Hepatocyte (in vitro differentiated cells): ENCODE measurements at regions not wholly inside any gene's neighbourhood (a gene's known extent, or its start where the extent isn't known, plus 50 kb on each side); places are given as distances from the start of the nearest gene placed in this dataset.
"Not testable (repeated sequence)": the region's sequence is repeated elsewhere in the genome, so short reads cannot be mapped to it uniquely, and the experiment has no call there.

Source experiments
- DNase-seq: peaks from one replicate; pipeline ENCODE4 v3.0.0-alpha.2; 2016; ENCODE audit warnings: low spot score
- H2AFZ ChIP-seq: fragments of 200-600 bp; sonication (generic); 2 replicates; pipeline ENCODE4 v1.6.0; 2016; ENCODE audit warnings: antibody characterized with exemption, mild to moderate bottlenecking
- H3K27ac ChIP-seq: fragments of 200-600 bp; sonication (generic); 2 replicates; pipeline ENCODE4 v1.5.1; 2016; ENCODE audit warnings: mild to moderate bottlenecking
- H3K27me3 ChIP-seq: fragments of 200-600 bp; sonication (generic); 2 replicates; pipeline ENCODE4 v1.6.1; 2016
- H3K36me3 ChIP-seq: fragments of 200-600 bp; sonication (generic); replicated peaks from 2 replicates; pipeline ENCODE4 v1.5.1; 2016; ENCODE audit warnings: low read depth; ENCODE audit not compliant: insufficient read depth
- H3K4me1 ChIP-seq: fragments of 200-600 bp; sonication (generic); 2 replicates; pipeline ENCODE4 v1.5.1; 2016; ENCODE audit warnings: mild to moderate bottlenecking, moderate library complexity; ENCODE audit not compliant: insufficient read depth
- H3K4me2 ChIP-seq: fragments of 200-600 bp; sonication (generic); 2 replicates; pipeline ENCODE4 v1.6.0; 2016
- H3K4me3 ChIP-seq: fragments of 200-600 bp; sonication (generic); 2 replicates; pipeline ENCODE4 v1.5.1; 2016; ENCODE audit warnings: mild to moderate bottlenecking
- H3K79me2 ChIP-seq: fragments of 200-600 bp; sonication (generic); 2 replicates; pipeline ENCODE4 v1.6.0; 2017; ENCODE audit warnings: mild to moderate bottlenecking
- H3K9me2 ChIP-seq: fragments of 200-600 bp; sonication (generic); replicated peaks from 2 replicates; pipeline ENCODE4 v1.6.0; 2017; ENCODE audit warnings: mild to moderate bottlenecking; ENCODE audit not compliant: insufficient read depth
- H3K9me3 ChIP-seq: fragments of 200-600 bp; sonication (generic); 2 replicates; pipeline ENCODE4 v1.5.1; 2016; ENCODE audit warnings: low read depth, mild to moderate bottlenecking
- H4K20me1 ChIP-seq: fragments of 200-600 bp; sonication (generic); 2 replicates; pipeline ENCODE4 v1.6.0; 2016; ENCODE audit warnings: mild to moderate bottlenecking; ENCODE audit not compliant: insufficient read depth, poor library complexity, severe bottlenecking
- EZH2 ChIP-seq: fragments of 200-600 bp; sonication (generic); IDR thresholded peaks from 2 replicates; pipeline ENCODE4 v1.6.1; 2016; ENCODE audit warnings: antibody characterized with exemption, mild to moderate bottlenecking, borderline replicate concordance
- EZH2phosphoT487 ChIP-seq: fragments of 200-600 bp; sonication (generic); IDR thresholded peaks from one replicate; pipeline ENCODE4 v1.6.1; 2018; ENCODE audit warnings: antibody characterized with exemption, mild to moderate bottlenecking, low read depth, moderate library complexity; ENCODE audit not compliant: unreplicated experiment, severe bottlenecking
- WGBS: methylation state at CpG from one replicate; pipeline ENCODE4 v1.1.6; 2016; ENCODE audit warnings: low lambda C conversion rate; ENCODE audit errors: missing lambda C conversion rate; 5-methylcytosine and 5-hydroxymethylcytosine counted together
- TF ChIP-seq, protein P1 (sequence below): fragments of 200-600 bp; sonication (generic); IDR thresholded peaks from 2 replicates; pipeline ENCODE4 v1.5.1; 2016; ENCODE audit warnings: antibody characterized with exemption, mild to moderate bottlenecking; ENCODE audit not compliant: poor library complexity

GRCh38 chr13:38462605-38463004 lies 113.0 kb downstream of the UFM1 start:
- DNase-seq = no peak
- Histone ChIP-seq H3K9me3 (no peaks in the 10 kb centered on the region), H4K20me1 (no peaks in the 10 kb centered on the region), H3K27me3 (no peaks in the 10 kb centered on the region), H3K4me2 (no peak overlapping the region), H3K4me3 (no peak overlapping the region), H3K9me2 (no peaks in the 10 kb centered on the region), H2AFZ (no peak overlapping the region), H3K79me2 (no peaks in the 10 kb centered on the region), H3K4me1 (no peaks in the 10 kb centered on the region), H3K27ac (no peak overlapping the region), H3K36me3 (no peaks in the 10 kb centered on the region)
- WGBS = 93% methylated on average over 7 of the region's 7 CpGs
- TF ChIP-seq EZH2phosphoT487 (no peak), EZH2 (no peak)
- TF ChIP-seq, protein P1, sequence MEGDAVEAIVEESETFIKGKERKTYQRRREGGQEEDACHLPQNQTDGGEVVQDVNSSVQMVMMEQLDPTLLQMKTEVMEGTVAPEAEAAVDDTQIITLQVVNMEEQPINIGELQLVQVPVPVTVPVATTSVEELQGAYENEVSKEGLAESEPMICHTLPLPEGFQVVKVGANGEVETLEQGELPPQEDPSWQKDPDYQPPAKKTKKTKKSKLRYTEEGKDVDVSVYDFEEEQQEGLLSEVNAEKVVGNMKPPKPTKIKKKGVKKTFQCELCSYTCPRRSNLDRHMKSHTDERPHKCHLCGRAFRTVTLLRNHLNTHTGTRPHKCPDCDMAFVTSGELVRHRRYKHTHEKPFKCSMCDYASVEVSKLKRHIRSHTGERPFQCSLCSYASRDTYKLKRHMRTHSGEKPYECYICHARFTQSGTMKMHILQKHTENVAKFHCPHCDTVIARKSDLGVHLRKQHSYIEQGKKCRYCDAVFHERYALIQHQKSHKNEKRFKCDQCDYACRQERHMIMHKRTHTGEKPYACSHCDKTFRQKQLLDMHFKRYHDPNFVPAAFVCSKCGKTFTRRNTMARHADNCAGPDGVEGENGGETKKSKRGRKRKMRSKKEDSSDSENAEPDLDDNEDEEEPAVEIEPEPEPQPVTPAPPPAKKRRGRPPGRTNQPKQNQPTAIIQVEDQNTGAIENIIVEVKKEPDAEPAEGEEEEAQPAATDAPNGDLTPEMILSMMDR = no peak

DNA sequence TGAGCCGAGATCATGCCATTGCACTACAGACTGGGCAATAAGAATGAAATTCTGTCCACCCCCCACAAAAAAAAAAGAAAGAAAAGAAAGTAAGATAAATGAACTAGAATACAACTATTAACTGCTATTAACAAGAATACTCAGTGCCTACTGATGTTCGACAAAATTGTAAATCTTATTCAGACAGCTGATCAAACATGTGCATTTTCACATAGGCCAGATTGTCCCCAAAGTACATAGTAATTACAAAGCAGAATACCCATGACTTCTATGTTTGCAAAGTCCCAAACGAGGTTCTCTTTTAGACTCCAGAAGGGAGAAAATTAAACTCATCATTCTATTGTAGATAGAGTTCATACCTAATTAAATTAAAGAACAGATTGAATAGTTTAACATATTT lies 113.4 kb downstream of the UFM1 start:
- no peak for DNase-seq

DNA sequence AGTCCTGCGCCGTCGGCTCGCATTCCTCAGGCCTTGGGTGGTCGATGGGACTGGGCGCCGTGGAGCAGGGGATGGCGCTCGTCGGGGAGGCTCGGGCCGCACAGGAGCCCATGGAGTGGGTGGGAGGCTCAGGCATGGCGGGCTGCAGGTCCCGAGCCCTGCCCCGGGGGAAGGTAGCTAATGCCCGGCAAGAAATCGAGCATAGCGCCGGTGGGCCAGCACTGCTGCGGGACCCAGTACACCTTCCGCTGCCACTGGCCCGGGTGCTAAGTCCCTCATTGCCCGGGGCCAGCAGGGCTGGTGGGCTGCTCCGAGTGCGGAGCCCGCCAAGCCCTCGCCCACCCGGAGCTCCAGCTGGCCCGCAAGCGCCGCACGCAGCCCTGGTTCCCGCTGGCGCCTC lies 122.8 kb downstream of the UFM1 start:
- H3K4me3 ChIP-seq, H3K27me3 ChIP-seq, DNase-seq, H3K27ac ChIP-seq, H3K9me2 ChIP-seq, H4K20me1 ChIP-seq, H2AFZ ChIP-seq, H3K79me2 ChIP-seq, H3K36me3 ChIP-seq, H3K4me1 ChIP-seq, H3K4me2 ChIP-seq, H3K9me3 ChIP-seq: not testable (repeated sequence)
- 96% methylated on average over 29 of the region's 34 CpGs for WGBS

More for the DNA sequence above, 113.4 kb downstream of the UFM1 start:
- no peaks in the 10 kb centered on the region for H4K20me1 ChIP-seq
- H2AFZ ChIP-seq = no peak overlapping the region
- TF ChIP-seq, protein P1 = no peak
- TF ChIP-seq EZH2phosphoT487 = no peak
- TF ChIP-seq EZH2 = no peak
- H3K27me3 ChIP-seq = no peaks in the 10 kb centered on the region
- no peak overlapping the region for H3K27ac ChIP-seq
- no peak overlapping the region for H3K4me2 ChIP-seq
- no peaks in the 10 kb centered on the region for H3K79me2 ChIP-seq
- WGBS = 84% methylated on average over 3 of the region's 3 CpGs
- H3K36me3 ChIP-seq = no peaks in the 10 kb centered on the region
- no peaks in the 10 kb centered on the region for H3K4me1 ChIP-seq
- no peaks in the 10 kb centered on the region for H3K9me2 ChIP-seq
- H3K4me3 ChIP-seq = no peak overlapping the region
- no peaks in the 10 kb centered on the region for H3K9me3 ChIP-seq

DNA sequence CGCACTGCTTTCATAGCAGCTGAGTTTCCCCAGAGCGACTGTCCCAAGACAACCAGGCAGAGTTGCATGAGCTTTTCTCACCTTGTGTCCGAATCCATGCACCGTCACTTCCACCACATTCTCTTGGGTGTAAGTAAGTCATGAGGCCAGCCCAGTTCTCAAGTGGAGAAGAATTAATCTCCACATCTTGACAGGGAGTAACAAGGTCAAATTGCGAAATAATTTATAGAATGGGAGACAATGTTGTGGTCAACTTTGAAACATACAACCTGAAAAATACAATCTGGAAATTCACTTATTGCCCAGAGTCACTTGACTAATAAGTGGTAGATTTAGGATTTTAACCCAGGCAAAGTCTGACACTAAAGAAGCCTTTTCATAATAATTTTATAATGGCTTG lies 123.7 kb downstream of the UFM1 start:
- no peaks in the 10 kb centered on the region for H3K27me3 ChIP-seq
- H3K79me2 ChIP-seq = no peaks in the 10 kb centered on the region
- no peaks in the 10 kb centered on the region for H3K9me2 ChIP-seq
- TF ChIP-seq EZH2phosphoT487 (no peak), EZH2 (no peak)
- TF ChIP-seq, protein P1 = no peak
- no peak overlapping the region for H3K4me2 ChIP-seq
- no peaks in the 10 kb centered on the region for H3K36me3 ChIP-seq
- no peak for DNase-seq
- H3K27ac ChIP-seq = no peak overlapping the region
- H2AFZ ChIP-seq = no peak overlapping the region
- H3K9me3 ChIP-seq = no peaks in the 10 kb centered on the region
- no peaks in the 10 kb centered on the region for H3K4me1 ChIP-seq
- WGBS = 92% methylated on average over 5 of the region's 5 CpGs
- H3K4me3 ChIP-seq = no peak overlapping the region
- no peaks in the 10 kb centered on the region for H4K20me1 ChIP-seq
